GM13977 (cell line): ENCODE measurements at regions not wholly inside any gene's neighbourhood (a gene's known extent, or its start where the extent isn't known, plus 50 kb on each side); places are given as distances from the start of the nearest gene placed in this dataset.

Experiments used
- DNase-seq: peaks from one replicate; pipeline ENCODE4 v3.0.0; 2012; ENCODE audit warnings: low spot score
- CTCF ChIP-seq: IDR thresholded peaks from 2 replicates; pipeline ENCODE4 v1.5.1; 2012; ENCODE audit warnings: mild to moderate bottlenecking, control low read depth; ENCODE audit not compliant: insufficient read depth; ENCODE audit errors: extremely low read depth, missing control alignments
- in situ Hi-C: fragments of 300-500 bp; cut with MboI; formaldehyde crosslinking; loops from one replicate; pipeline ENCODE4 v1.12.0; 2022; ENCODE audit warnings: low sequenced_read_pairs, low pct_unique_long_range_greater_than_20kb, mixed read lengths, inconsistent platforms; ENCODE audit not compliant: unreplicated experiment

DNA sequence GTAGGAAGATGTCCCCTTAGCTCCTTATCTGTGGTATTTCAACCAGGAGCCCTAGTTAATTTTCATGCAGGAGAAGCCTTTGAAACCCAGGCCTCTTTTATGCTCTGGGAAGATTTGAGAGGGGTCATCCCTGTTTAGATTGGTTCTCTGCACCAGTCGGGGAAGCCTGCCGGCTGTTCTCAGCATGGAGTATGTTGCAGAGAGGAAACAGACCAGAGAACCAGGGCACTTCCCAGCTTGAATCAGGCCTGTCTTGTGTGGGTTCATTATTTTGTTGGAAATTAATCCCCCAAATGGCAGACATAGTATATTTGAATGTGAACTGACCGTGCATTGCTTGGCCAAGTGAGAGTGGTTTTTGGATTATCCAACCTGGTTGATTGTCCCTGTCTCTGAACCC, 1082.1 kb upstream of the RBFOX1 start:
- no peak for DNase-seq
- in situ Hi-C loops = no loop called here
- no peak for TF ChIP-seq CTCF

- TF ChIP-seq CTCF = no peak
- DNase-seq = no peak
- in situ Hi-C loops = no loop called here
Measured at GRCh38 chr16:6249863-6250262, 1082.8 kb upstream of the RBFOX1 start.

- DNase-seq = no peak
- no peak for TF ChIP-seq CTCF
- in situ Hi-C loops = no loop called here
Measured at GRCh38 chr16:6248199-6248598, 1084.4 kb upstream of the RBFOX1 start.

DNA sequence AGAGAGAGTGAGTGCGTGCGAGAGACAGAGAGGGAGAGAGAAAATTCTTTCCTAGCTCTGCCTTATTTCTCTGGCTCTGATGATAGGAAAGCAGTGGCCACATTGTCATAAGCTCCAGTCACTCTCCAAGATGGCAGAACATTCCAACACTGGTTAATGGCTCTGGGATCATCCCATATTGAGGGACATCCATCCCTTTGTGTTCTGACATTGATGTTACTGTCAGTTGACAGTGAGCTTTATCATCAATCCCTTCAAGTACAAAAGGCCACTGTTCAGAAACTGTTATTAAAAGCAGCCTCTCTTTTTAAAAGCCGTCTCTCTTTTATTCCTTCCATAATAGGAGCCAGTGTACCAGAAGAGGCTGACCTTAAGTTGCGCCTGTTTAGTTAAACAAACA, 1084.9 kb upstream of the RBFOX1 start:
- no peak for DNase-seq
- TF ChIP-seq CTCF = no peak
- in situ Hi-C loops = no loop called here

DNA sequence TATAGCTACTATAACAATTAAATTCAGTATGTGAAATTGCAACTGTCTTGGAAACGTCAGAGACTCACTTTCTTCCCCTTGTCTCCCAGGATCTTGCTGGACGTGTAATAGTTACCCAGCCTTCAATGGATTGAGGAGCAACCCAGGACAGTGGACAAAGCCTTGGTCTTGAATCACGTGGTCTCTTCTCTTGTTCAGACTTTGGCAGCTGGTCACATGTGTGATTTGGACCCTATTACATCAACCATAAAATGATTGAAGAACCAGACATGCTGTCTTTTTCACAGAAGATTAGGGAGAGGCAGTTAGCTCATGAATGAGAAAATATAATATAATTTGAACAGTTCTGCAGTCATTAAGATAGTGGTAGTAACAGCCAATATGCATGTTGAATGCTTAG, 1085.5 kb upstream of the RBFOX1 start:
- in situ Hi-C loops = no loop called here
- TF ChIP-seq CTCF = no peak

GRCh38 chr16:6246266-6246665, 1086.4 kb upstream of the RBFOX1 start:
- in situ Hi-C loops = no loop called here
- TF ChIP-seq CTCF = no peak
- no peak for DNase-seq

More for the DNA sequence above, 1085.5 kb upstream of the RBFOX1 start:
- DNase-seq = no peak

DNA sequence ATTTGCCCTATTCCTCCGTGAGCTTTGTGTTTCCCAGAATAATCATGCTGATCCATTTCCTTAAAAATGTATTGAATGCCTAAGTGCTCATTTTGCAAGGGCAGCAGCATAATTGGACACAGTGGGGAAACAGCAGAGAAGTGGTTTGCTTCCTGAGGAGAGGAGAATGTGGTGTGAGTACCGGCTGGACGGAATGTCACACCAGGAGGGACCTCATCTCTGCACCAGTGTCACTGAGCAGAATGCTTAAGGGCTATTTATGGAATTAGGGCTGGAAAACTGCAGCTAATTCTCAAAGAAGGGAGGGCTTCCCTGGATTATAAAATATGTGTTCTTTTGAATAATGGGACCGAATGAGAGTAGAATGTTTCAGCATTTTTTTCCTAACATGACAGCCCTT, 1100.6 kb upstream of the RBFOX1 start:
- DNase-seq = no peak
- in situ Hi-C loops = no loop called here
- TF ChIP-seq CTCF = no peak
